Mammary epithelial cell (primary cell): ENCODE measurements at regions not wholly inside any gene's neighbourhood (a gene's known extent, or its start where the extent isn't known, plus 50 kb on each side); places are given as distances from the start of the nearest gene placed in this dataset.

Experiments
- EZH2 ChIP-seq: IDR thresholded peaks from 2 replicates; pipeline ENCODE4 v1.6.1; 2012; ENCODE audit warnings: low read length, inconsistent platforms, borderline replicate concordance
- TF ChIP-seq, protein P1 (sequence below), 2 donors: IDR thresholded peaks in 1 of 2; conservative IDR thresholded peaks in 1 of 2; 2 replicates each; pipeline ENCODE4 v1.5.1; 2011 to 2012; ENCODE audit warnings: inconsistent platforms in 2 of 2, low read length in 2 of 2, mild to moderate bottlenecking in 2 of 2, control low read depth in 1 of 2, low read depth in 1 of 2; ENCODE audit not compliant: insufficient read depth in 1 of 2; ENCODE audit errors: extremely low read depth in 1 of 2

GRCh38 chr9:119588874-119589744, 219.9 kb upstream of the BRINP1 start:
- TF ChIP-seq, protein P1, sequence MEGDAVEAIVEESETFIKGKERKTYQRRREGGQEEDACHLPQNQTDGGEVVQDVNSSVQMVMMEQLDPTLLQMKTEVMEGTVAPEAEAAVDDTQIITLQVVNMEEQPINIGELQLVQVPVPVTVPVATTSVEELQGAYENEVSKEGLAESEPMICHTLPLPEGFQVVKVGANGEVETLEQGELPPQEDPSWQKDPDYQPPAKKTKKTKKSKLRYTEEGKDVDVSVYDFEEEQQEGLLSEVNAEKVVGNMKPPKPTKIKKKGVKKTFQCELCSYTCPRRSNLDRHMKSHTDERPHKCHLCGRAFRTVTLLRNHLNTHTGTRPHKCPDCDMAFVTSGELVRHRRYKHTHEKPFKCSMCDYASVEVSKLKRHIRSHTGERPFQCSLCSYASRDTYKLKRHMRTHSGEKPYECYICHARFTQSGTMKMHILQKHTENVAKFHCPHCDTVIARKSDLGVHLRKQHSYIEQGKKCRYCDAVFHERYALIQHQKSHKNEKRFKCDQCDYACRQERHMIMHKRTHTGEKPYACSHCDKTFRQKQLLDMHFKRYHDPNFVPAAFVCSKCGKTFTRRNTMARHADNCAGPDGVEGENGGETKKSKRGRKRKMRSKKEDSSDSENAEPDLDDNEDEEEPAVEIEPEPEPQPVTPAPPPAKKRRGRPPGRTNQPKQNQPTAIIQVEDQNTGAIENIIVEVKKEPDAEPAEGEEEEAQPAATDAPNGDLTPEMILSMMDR (conservative IDR thresholded peaks at IDR 0.05 in 1 of 2, IDR thresholded peaks at IDR 0.05 in 1 of 2; ENCODE audit: extremely low read depth in 1 of 2, insufficient read depth in 1 of 2, low read depth in 1 of 2, low read length in 2 of 2): no peak
- TF ChIP-seq EZH2: no peak
